SK-N-SH treated with all-trans-retinoic acid at 6 μM for 48 hours (cell line): ENCODE measurements at regions not wholly inside any gene's neighbourhood (a gene's known extent, or its start where the extent isn't known, plus 50 kb on each side); places are given as distances from the start of the nearest gene placed in this dataset.

Experiments
- ATAC-seq: fragments of 200-7000 bp; cut with Tn5 transposase; 3 replicates; pipeline ENCODE4 v1.9.1; 2020; ENCODE audit warnings: mild to moderate bottlenecking, moderate library complexity
- ARNTL ChIP-seq: fragments of 450-650 bp; formaldehyde crosslinking; IDR thresholded peaks from 2 replicates; pipeline ENCODE4 v1.5.0; 2020; ENCODE audit warnings: low read depth, mild to moderate bottlenecking, moderate library complexity, borderline replicate concordance
- BACH2 ChIP-seq: fragments of 250-450 bp; sonication (Bioruptor Pico); IDR thresholded peaks from 2 replicates; pipeline ENCODE4 v1.9.0; 2021; ENCODE audit warnings: mild to moderate bottlenecking, borderline replicate concordance
- CSDC2 ChIP-seq: fragments of 250-450 bp; sonication (Bioruptor Pico); IDR thresholded peaks from 2 replicates; pipeline ENCODE4 v1.5.0; 2020; ENCODE audit warnings: mild to moderate bottlenecking, moderate library complexity
- ESRRG ChIP-seq: fragments of 250-450 bp; sonication (Bioruptor Pico); IDR thresholded peaks from 2 replicates; pipeline ENCODE4 v1.6.1; 2021; ENCODE audit warnings: mild to moderate bottlenecking
- GLIS3 ChIP-seq: fragments of 250-450 bp; sonication (Bioruptor Pico); IDR thresholded peaks from 2 replicates; pipeline ENCODE4 v1.5.0; 2020; ENCODE audit warnings: mild to moderate bottlenecking, moderate library complexity
- ISL1 ChIP-seq: fragments of 250-450 bp; sonication (Bioruptor Pico); IDR thresholded peaks from 2 replicates; pipeline ENCODE4 v2.1.2; 2022; ENCODE audit warnings: mild to moderate bottlenecking, moderate library complexity
- OSR1 ChIP-seq: fragments of 250-450 bp; sonication (Bioruptor Pico); IDR thresholded peaks from 2 replicates; pipeline ENCODE4 v1.8.0; 2022; ENCODE audit warnings: moderate library complexity, mild to moderate bottlenecking, inconsistent platforms
- PPARA ChIP-seq: fragments of 250-450 bp; sonication (Bioruptor Pico); IDR thresholded peaks from 2 replicates; pipeline ENCODE4 v1.5.0; 2020; ENCODE audit warnings: mild to moderate bottlenecking, borderline replicate concordance
- RARB ChIP-seq: fragments of 250-450 bp; sonication (Bioruptor Pico); IDR thresholded peaks from 2 replicates; pipeline ENCODE4 v1.8.0; 2021; ENCODE audit warnings: mild to moderate bottlenecking, moderate library complexity
- SNAI2 ChIP-seq: fragments of 250-450 bp; sonication (Bioruptor Pico); IDR thresholded peaks from 2 replicates; pipeline ENCODE4 v1.5.0; 2020; ENCODE audit warnings: mild to moderate bottlenecking, moderate library complexity
- TCF4 ChIP-seq: fragments of 250-450 bp; sonication (Bioruptor Pico); IDR thresholded peaks from 2 replicates; pipeline ENCODE4 v1.8.0; 2021; ENCODE audit warnings: mild to moderate bottlenecking, moderate library complexity, borderline replicate concordance
- TOX ChIP-seq: fragments of 250-450 bp; sonication (Bioruptor Pico); IDR thresholded peaks from 2 replicates; pipeline ENCODE4 v1.8.0; 2021; ENCODE audit warnings: mild to moderate bottlenecking, moderate library complexity, borderline replicate concordance
- ZFP3 ChIP-seq: fragments of 250-450 bp; sonication (Bioruptor Pico); IDR thresholded peaks from 2 replicates; pipeline ENCODE4 v1.5.0; 2020; ENCODE audit warnings: mild to moderate bottlenecking, moderate library complexity
- ZFP30 ChIP-seq: fragments of 450-650 bp; formaldehyde crosslinking; IDR thresholded peaks from 2 replicates; pipeline ENCODE4 v1.5.0; 2022; ENCODE audit warnings: mild to moderate bottlenecking, moderate library complexity
- ZNF565 ChIP-seq: fragments of 450-650 bp; formaldehyde crosslinking; conservative IDR thresholded peaks from 2 replicates; pipeline ENCODE4 v1.5.0; 2020; ENCODE audit warnings: low read depth, mild to moderate bottlenecking, moderate library complexity
- ZNF70 ChIP-seq: fragments of 450-650 bp; formaldehyde crosslinking; IDR thresholded peaks from 2 replicates; pipeline ENCODE4 v1.5.0; 2020; ENCODE audit warnings: mild to moderate bottlenecking, moderate library complexity
- ZNF8 ChIP-seq: fragments of 450-650 bp; formaldehyde crosslinking; IDR thresholded peaks from 2 replicates; pipeline ENCODE4 v1.5.0; 2020; ENCODE audit warnings: mild to moderate bottlenecking, moderate library complexity
- TF ChIP-seq, protein P1 (sequence below): fragments of 250-450 bp; sonication (Bioruptor Pico); IDR thresholded peaks from 2 replicates; pipeline ENCODE4 v1.8.0; 2021; ENCODE audit warnings: low read depth, mild to moderate bottlenecking, moderate library complexity, borderline replicate concordance
- TF ChIP-seq, protein P2 (sequence below): fragments of 250-450 bp; sonication (Bioruptor Pico); IDR thresholded peaks from 2 replicates; pipeline ENCODE4 v1.8.0; 2020; ENCODE audit warnings: mild to moderate bottlenecking, moderate library complexity, borderline replicate concordance
- TF ChIP-seq, protein P3 (sequence below): fragments of 250-450 bp; sonication (Bioruptor Pico); IDR thresholded peaks from 2 replicates; pipeline ENCODE4 v1.5.1; 2021; ENCODE audit warnings: mild to moderate bottlenecking, moderate library complexity
- TF ChIP-seq, protein P4 (sequence below): fragments of 250-450 bp; sonication (Bioruptor Pico); IDR thresholded peaks from 2 replicates; pipeline ENCODE4 v1.5.1; 2020; ENCODE audit warnings: low read depth, mild to moderate bottlenecking, moderate library complexity
- TF ChIP-seq, protein P5 (sequence below): fragments of 250-450 bp; sonication (Bioruptor Pico); IDR thresholded peaks from 2 replicates; pipeline ENCODE4 v1.5.0; 2020; ENCODE audit warnings: mild to moderate bottlenecking, moderate library complexity

DNA sequence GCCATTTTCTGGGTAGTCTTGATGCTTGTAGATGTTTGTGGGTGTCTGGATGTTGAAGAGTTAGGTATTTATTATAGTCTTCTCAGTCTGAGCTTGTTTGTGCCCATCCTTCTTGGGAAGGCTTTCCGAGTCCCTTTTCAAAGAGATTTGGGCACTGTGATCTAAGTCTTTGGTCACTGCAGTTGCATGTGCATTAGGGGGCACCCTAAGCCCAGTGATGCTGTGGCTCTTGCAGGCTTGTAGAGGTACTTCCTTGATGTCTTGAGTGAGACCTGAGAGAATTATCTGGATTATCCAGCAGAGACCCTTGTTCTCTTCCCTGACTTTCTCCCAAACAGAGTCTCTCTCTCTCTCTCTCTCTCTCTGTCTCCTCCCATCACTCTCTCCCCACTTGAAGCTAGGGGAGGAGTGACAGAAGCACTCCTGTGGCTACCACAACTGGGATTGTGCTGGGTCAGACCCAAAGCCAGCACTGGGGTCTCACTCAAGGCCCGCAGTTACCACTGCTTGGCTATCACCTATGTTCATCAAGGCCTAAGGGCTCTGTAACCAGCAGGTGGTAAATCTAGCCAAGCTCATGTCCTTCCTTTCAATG lies 68.5 kb downstream of the TMCO5A start:
- TF ChIP-seq TCF4 (CRISPR knock-in tag) = no peak
- no peak for TF ChIP-seq PPARA (CRISPR knock-in tag)
- no peak for TF ChIP-seq ZNF8
- TF ChIP-seq TOX (CRISPR knock-in tag) = no peak
- no peak for TF ChIP-seq RARB
- no peak for TF ChIP-seq ESRRG (CRISPR knock-in tag)
- TF ChIP-seq ZNF565 (CRISPR knock-in tag) = no peak
- TF ChIP-seq ARNTL (CRISPR knock-in tag) = no peak
- TF ChIP-seq, protein P1, sequence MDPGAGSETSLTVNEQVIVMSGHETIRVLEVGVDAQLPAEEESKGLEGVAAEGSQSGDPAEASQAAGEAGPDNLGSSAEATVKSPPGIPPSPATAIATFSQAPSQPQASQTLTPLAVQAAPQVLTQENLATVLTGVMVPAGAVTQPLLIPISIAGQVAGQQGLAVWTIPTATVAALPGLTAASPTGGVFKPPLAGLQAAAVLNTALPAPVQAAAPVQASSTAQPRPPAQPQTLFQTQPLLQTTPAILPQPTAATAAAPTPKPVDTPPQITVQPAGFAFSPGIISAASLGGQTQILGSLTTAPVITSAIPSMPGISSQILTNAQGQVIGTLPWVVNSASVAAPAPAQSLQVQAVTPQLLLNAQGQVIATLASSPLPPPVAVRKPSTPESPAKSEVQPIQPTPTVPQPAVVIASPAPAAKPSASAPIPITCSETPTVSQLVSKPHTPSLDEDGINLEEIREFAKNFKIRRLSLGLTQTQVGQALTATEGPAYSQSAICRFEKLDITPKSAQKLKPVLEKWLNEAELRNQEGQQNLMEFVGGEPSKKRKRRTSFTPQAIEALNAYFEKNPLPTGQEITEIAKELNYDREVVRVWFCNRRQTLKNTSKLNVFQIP = no peak
- no peak for TF ChIP-seq ZFP30
- TF ChIP-seq, protein P2, sequence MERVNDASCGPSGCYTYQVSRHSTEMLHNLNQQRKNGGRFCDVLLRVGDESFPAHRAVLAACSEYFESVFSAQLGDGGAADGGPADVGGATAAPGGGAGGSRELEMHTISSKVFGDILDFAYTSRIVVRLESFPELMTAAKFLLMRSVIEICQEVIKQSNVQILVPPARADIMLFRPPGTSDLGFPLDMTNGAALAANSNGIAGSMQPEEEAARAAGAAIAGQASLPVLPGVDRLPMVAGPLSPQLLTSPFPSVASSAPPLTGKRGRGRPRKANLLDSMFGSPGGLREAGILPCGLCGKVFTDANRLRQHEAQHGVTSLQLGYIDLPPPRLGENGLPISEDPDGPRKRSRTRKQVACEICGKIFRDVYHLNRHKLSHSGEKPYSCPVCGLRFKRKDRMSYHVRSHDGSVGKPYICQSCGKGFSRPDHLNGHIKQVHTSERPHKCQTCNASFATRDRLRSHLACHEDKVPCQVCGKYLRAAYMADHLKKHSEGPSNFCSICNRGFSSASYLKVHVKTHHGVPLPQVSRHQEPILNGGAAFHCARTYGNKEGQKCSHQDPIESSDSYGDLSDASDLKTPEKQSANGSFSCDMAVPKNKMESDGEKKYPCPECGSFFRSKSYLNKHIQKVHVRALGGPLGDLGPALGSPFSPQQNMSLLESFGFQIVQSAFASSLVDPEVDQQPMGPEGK (CRISPR knock-in tag) = no peak
- TF ChIP-seq ISL1 (CRISPR knock-in tag) = no peak
- no peak for TF ChIP-seq GLIS3 (CRISPR knock-in tag)
- TF ChIP-seq ZNF70 (CRISPR knock-in tag) = no peak
- TF ChIP-seq, protein P3, sequence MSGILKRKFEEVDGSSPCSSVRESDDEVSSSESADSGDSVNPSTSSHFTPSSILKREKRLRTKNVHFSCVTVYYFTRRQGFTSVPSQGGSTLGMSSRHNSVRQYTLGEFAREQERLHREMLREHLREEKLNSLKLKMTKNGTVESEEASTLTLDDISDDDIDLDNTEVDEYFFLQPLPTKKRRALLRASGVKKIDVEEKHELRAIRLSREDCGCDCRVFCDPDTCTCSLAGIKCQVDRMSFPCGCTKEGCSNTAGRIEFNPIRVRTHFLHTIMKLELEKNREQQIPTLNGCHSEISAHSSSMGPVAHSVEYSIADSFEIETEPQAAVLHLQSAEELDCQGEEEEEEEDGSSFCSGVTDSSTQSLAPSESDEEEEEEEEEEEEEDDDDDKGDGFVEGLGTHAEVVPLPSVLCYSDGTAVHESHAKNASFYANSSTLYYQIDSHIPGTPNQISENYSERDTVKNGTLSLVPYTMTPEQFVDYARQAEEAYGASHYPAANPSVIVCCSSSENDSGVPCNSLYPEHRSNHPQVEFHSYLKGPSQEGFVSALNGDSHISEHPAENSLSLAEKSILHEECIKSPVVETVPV (CRISPR knock-in tag) = no peak
- TF ChIP-seq, protein P4, sequence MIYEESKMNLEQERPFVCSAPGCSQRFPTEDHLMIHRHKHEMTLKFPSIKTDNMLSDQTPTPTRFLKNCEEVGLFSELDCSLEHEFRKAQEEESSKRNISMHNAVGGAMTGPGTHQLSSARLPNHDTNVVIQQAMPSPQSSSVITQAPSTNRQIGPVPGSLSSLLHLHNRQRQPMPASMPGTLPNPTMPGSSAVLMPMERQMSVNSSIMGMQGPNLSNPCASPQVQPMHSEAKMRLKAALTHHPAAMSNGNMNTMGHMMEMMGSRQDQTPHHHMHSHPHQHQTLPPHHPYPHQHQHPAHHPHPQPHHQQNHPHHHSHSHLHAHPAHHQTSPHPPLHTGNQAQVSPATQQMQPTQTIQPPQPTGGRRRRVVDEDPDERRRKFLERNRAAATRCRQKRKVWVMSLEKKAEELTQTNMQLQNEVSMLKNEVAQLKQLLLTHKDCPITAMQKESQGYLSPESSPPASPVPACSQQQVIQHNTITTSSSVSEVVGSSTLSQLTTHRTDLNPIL = no peak
- TF ChIP-seq OSR1 (CRISPR knock-in tag) = no peak
- no peak for TF ChIP-seq BACH2 (CRISPR knock-in tag)
- TF ChIP-seq CSDC2 (CRISPR knock-in tag) = no peak
- peak; percentile 96 for ATAC-seq

DNA sequence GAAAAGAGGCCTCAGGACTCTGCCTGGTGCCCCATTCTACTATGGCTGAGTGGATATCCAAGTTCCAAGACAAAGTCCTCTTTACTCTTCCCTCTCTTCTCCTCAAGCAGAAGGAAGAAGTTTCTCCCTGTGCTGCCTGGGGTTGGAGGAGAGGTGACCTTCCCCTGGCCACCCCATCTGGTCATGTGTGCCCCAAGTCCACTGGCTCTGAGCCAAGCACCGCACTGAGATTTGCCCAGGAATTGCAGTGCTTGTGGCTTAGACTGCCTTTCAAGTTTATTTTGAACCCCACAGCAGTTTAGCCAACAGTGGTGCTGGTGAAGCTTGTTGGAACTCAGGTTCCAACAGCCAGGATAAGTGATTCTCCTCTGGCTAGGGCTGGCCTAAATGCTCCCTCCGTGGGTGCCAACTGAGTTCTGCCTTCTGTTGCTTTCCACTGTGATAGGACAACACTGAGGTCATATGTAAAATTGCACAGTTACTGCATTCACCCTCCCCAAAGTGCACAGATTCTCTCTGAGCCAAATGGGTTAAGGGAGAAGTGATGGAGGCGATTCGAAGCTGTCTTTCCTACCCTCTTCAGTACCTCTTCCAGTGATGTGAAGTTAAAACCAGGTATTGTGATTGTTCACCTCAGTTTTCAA lies 69.9 kb downstream of the TMCO5A start:
- no peak for ATAC-seq
- TF ChIP-seq ZFP3 (CRISPR knock-in tag) (no peak), ESRRG (CRISPR knock-in tag) (no peak), ZNF8 (no peak), TCF4 (CRISPR knock-in tag) (no peak), RARB (no peak), ISL1 (CRISPR knock-in tag) (no peak), BACH2 (CRISPR knock-in tag) (no peak), PPARA (CRISPR knock-in tag) (no peak), CSDC2 (CRISPR knock-in tag) (no peak), ZNF70 (CRISPR knock-in tag) (no peak), SNAI2 (CRISPR knock-in tag) (no peak)
- TF ChIP-seq, protein P5, sequence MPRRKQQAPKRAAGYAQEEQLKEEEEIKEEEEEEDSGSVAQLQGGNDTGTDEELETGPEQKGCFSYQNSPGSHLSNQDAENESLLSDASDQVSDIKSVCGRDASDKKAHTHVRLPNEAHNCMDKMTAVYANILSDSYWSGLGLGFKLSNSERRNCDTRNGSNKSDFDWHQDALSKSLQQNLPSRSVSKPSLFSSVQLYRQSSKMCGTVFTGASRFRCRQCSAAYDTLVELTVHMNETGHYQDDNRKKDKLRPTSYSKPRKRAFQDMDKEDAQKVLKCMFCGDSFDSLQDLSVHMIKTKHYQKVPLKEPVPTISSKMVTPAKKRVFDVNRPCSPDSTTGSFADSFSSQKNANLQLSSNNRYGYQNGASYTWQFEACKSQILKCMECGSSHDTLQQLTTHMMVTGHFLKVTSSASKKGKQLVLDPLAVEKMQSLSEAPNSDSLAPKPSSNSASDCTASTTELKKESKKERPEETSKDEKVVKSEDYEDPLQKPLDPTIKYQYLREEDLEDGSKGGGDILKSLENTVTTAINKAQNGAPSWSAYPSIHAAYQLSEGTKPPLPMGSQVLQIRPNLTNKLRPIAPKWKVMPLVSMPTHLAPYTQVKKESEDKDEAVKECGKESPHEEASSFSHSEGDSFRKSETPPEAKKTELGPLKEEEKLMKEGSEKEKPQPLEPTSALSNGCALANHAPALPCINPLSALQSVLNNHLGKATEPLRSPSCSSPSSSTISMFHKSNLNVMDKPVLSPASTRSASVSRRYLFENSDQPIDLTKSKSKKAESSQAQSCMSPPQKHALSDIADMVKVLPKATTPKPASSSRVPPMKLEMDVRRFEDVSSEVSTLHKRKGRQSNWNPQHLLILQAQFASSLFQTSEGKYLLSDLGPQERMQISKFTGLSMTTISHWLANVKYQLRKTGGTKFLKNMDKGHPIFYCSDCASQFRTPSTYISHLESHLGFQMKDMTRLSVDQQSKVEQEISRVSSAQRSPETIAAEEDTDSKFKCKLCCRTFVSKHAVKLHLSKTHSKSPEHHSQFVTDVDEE = no peak
- TF ChIP-seq, protein P2 (CRISPR knock-in tag) = no peak
- TF ChIP-seq, protein P3 (CRISPR knock-in tag) = no peak
- TF ChIP-seq, protein P4 = no peak
- TF ChIP-seq, protein P1 = no peak
